MM.1S (cell line): ENCODE measurements at regions not wholly inside any gene's neighbourhood (a gene's known extent, or its start where the extent isn't known, plus 50 kb on each side); places are given as distances from the start of the nearest gene placed in this dataset.

Source experiments
- EZH2phosphoT487 ChIP-seq: fragments of 300-600 bp; sonication (generic); IDR thresholded peaks from 2 replicates; pipeline ENCODE4 v1.6.1; 2018; ENCODE audit warnings: antibody characterized with exemption, low read length
- TF ChIP-seq, protein P1 (sequence below): fragments of 300-600 bp; sonication (generic); IDR thresholded peaks from 2 replicates; pipeline ENCODE4 v1.5.1; 2016; ENCODE audit warnings: antibody characterized with exemption, low read length, mixed read lengths

DNA sequence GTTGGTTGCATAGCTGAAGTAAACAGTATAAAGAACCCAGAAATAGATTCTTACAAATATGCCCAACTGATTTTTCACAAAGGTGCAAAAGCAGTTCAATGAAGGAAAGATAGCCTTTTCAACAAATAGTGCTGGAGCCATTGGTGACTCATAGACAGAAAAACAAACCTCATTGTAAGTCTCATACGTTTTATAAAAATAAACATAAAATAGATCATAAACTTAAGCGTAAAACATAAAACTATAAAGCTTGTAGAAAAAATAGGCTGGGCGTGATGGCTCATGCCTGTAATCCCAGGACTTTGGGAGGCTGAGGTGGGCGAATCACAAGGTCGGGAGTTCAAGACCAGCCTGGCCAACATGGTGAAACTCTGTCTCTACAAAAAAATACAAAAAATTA is 318.8 kb upstream of the IGFBP3 start:
- TF ChIP-seq, protein P1, sequence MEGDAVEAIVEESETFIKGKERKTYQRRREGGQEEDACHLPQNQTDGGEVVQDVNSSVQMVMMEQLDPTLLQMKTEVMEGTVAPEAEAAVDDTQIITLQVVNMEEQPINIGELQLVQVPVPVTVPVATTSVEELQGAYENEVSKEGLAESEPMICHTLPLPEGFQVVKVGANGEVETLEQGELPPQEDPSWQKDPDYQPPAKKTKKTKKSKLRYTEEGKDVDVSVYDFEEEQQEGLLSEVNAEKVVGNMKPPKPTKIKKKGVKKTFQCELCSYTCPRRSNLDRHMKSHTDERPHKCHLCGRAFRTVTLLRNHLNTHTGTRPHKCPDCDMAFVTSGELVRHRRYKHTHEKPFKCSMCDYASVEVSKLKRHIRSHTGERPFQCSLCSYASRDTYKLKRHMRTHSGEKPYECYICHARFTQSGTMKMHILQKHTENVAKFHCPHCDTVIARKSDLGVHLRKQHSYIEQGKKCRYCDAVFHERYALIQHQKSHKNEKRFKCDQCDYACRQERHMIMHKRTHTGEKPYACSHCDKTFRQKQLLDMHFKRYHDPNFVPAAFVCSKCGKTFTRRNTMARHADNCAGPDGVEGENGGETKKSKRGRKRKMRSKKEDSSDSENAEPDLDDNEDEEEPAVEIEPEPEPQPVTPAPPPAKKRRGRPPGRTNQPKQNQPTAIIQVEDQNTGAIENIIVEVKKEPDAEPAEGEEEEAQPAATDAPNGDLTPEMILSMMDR = no peak
- TF ChIP-seq EZH2phosphoT487 = no peak
